Activated CD4-positive, CD25-positive, alpha-beta regulatory T cell treated with anti-CD3 and anti-CD28 coated beads, Interleukin-2, amount 50 U/mL, for 16 hours (primary cell): ENCODE measurements at regions not wholly inside any gene's neighbourhood (a gene's known extent, or its start where the extent isn't known, plus 50 kb on each side); places are given as distances from the start of the nearest gene placed in this dataset.
A peak's percentile ranks its signal among the peaks of the same experiment; 100 is the strongest.
"Not testable (repeated sequence)": the region's sequence is repeated elsewhere in the genome, so short reads cannot be mapped to it uniquely, and the experiment has no call there.

Source experiments
- DNase-seq: peaks from one replicate; pipeline ENCODE4 v3.0.0-alpha.2; 2020; ENCODE audit warnings: low read depth, low spot score

GRCh38 chr11:67877316-67877715, 126.6 kb downstream of the UNC93B1 start:
- DNase-seq = not testable (repeated sequence)

GRCh38 chr11:67873223-67873622, 130.7 kb downstream of the UNC93B1 start:
- DNase-seq = not testable (repeated sequence)

- not testable (repeated sequence) for DNase-seq
These were observed 132.7 kb downstream of the UNC93B1 start for GRCh38 chr11:67871168-67871567.

- not testable (repeated sequence) for DNase-seq
These were observed 141.0 kb downstream of the UNC93B1 start for GRCh38 chr11:67862896-67863295.

- peak; percentile 36 for DNase-seq
These were observed 144.3 kb downstream of the UNC93B1 start for GRCh38 chr11:67859513-67860161.

GRCh38 chr11:67850747-67851146, 153.2 kb downstream of the UNC93B1 start:
- DNase-seq = not testable (repeated sequence)

GRCh38 chr11:67849766-67850165, 154.1 kb downstream of the UNC93B1 start:
- DNase-seq = not testable (repeated sequence)

- DNase-seq = not testable (repeated sequence)
These were observed 155.7 kb downstream of the UNC93B1 start for GRCh38 chr11:67847896-67848875.

GRCh38 chr11:67846303-67846702, 157.6 kb downstream of the UNC93B1 start:
- DNase-seq = not testable (repeated sequence)

GRCh38 chr11:67845296-67845695, 158.6 kb downstream of the UNC93B1 start:
- not testable (repeated sequence) for DNase-seq

- not testable (repeated sequence) for DNase-seq
These were observed 163.3 kb downstream of the UNC93B1 start for GRCh38 chr11:67840599-67840998.

- not testable (repeated sequence) for DNase-seq
These were observed 155.7 kb upstream of the ALDH3B2 start for GRCh38 chr11:67830152-67830551.

GRCh38 chr11:67826951-67827296, 152.5 kb upstream of the ALDH3B2 start:
- not testable (repeated sequence) for DNase-seq

- DNase-seq = not testable (repeated sequence)
These were observed 151.9 kb upstream of the ALDH3B2 start for GRCh38 chr11:67826028-67826950.

GRCh38 chr11:67824861-67825260, 150.4 kb upstream of the ALDH3B2 start:
- DNase-seq = not testable (repeated sequence)

- no peak for DNase-seq
These were observed 145.7 kb upstream of the ALDH3B2 start for GRCh38 chr11:67820081-67820480.

GRCh38 chr11:67817558-67817957, 143.1 kb upstream of the ALDH3B2 start:
- DNase-seq = not testable (repeated sequence)

- DNase-seq = not testable (repeated sequence)
These were observed 134.9 kb upstream of the ALDH3B2 start for GRCh38 chr11:67809301-67809700.

- DNase-seq = not testable (repeated sequence)
These were observed 133.5 kb upstream of the ALDH3B2 start for GRCh38 chr11:67807896-67808295.

GRCh38 chr11:67806728-67807235, 132.4 kb upstream of the ALDH3B2 start:
- DNase-seq = not testable (repeated sequence)

GRCh38 chr11:67806183-67806582, 131.8 kb upstream of the ALDH3B2 start:
- DNase-seq = not testable (repeated sequence)
